GM18499 (cell line): ENCODE measurements at regions not wholly inside any gene's neighbourhood (a gene's known extent, or its start where the extent isn't known, plus 50 kb on each side); places are given as distances from the start of the nearest gene placed in this dataset.
"Not testable (repeated sequence)": the region's sequence is repeated elsewhere in the genome, so short reads cannot be mapped to it uniquely, and the experiment has no call there.

ENCODE experiments used
- ATAC-seq: cut with Tn5 transposase; IDR thresholded peaks from one replicate; pipeline ENCODE4 v1.9.1; 2021; ENCODE audit warnings: moderate number of reproducible peaks; ENCODE audit not compliant: insufficient read depth, unreplicated experiment

- no peak for ATAC-seq
Observed at GRCh38 chr19:27821418-27822018, 1391.4 kb downstream of the UQCRFS1 start.

DNA sequence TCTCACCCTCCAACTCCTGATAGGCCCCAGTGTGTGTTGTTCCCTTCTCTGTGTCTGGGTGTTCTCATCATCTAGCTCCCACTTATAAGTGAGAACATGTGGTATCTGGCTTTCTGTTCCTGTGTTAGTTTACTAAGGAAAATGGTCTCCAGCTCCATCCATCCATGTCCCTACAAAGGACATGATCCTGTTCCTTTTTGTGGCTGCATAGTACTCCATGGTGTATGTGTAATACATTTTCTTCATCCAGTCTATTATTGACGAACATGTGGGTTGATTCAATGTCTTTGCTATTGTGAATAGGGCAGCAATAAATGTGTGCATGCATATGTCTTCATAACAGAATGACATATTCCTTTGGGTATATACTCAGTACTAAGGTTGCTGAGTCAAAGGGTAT lies 1397.0 kb downstream of the UQCRFS1 start:
- no peak for ATAC-seq

- not testable (repeated sequence) for ATAC-seq
Observed at GRCh38 chr19:27814834-27815233, 1398.1 kb downstream of the UQCRFS1 start.

DNA sequence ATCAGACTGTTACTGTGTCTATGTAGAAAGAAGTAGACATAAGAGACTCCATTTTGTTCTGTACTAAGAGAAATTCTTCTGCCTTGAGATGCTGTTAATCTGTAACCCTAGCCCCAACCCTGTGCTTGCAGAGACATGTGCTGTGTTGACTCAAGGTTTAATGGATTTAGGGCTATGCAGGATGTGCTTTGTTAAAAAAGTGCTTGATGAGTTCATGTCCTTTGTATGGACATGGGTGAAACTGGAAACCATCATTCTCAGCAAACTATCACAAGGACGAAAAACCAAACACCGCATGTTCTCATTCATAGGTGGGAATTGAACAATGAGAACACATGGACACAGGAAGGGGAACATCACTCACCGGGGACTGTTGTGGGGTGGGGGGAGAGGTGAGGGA lies 1398.7 kb downstream of the UQCRFS1 start:
- not testable (repeated sequence) for ATAC-seq

GRCh38 chr19:27806471-27807070 lies 1406.4 kb downstream of the UQCRFS1 start:
- ATAC-seq, result no peak

- no peak for ATAC-seq
Observed at GRCh38 chr19:27805848-27806247, 1407.1 kb downstream of the UQCRFS1 start.

DNA sequence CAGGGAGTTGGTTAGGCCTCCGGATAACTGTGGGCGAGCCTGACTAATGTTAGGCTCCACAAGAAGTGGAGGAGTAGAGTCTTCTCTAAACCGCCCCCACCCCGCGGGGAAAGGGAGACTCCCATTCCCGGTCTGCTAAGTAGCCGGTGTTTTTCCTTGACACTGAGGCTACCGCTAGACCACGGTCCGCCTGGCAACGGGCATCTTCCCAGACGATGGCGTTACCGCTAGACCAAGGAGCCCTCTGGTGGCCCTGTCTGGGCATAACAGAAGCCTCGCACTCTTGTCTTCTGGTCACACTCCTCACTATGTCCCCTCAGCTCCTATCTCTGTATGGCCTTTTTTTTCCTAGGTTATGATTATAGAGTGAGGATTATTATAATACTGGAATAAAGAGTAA lies 1410.7 kb downstream of the UQCRFS1 start:
- not testable (repeated sequence) for ATAC-seq

- ATAC-seq, result no peak
Observed at GRCh38 chr19:27796540-27796939, 1416.4 kb downstream of the UQCRFS1 start.

DNA sequence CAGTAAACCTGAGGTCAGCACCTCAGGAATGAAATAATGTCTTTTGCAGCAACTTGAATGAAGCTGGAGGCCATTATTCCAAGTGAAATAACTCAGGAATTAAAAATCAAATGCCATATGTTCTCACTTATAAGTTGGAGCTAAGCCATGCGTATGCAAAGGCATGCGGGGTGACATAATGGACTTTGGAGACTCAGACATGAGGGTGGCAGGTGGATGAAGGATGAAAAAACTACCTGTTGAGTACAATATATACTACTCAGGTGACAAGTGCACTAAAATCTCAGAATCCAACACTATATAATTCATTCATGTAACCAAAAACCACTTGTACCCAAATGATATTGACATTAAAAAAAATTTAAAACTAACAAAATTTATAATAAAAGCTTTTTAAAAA lies 1416.9 kb downstream of the UQCRFS1 start:
- no peak for ATAC-seq

- no peak for ATAC-seq
Observed at GRCh38 chr19:27795369-27795768, 1417.6 kb downstream of the UQCRFS1 start.

- no peak for ATAC-seq
Observed at GRCh38 chr19:27794494-27795042, 1418.4 kb downstream of the UQCRFS1 start.

DNA sequence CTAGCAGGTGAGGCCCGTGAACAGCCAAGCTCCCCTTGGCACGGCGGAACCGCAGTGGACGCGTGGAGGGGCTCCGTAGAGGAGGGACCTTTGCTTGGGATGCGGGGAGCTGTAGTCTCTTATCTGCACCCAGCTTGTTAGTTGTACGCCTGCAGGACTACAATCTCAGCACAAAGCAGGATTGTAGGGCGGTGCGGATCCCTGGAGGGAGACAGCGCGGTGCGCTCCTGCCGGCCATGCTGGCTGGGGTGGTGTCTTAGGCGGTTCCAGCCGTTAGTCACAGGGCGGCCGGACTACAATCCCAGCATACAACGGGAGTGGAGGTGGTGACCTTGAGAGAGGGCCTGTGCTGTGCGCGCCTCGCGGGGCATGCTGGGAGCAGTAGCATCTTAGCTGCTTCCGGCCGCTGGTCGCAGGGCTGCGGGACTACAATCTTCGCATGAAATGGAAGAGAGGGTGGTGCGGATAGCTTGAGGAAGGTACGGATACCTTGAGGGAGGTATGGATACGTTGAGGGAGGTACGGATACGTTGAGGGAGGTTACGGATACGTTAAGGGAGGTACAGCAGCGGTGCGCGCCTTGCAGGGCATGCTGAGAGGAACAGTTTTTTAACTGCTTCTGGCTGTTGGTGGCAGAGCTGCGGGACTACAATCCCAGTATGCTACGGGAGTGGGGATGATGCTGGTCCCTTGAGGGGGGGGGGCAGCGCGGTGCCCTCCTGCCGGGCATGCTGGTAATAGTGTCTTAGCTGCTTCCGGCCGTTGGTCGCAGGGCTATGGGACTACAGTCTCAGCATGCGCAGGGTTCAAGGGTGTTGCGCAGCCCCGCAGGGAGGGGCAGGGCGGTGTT lies 1419.1 kb downstream of the UQCRFS1 start:
- peak; percentile 78 for ATAC-seq

DNA sequence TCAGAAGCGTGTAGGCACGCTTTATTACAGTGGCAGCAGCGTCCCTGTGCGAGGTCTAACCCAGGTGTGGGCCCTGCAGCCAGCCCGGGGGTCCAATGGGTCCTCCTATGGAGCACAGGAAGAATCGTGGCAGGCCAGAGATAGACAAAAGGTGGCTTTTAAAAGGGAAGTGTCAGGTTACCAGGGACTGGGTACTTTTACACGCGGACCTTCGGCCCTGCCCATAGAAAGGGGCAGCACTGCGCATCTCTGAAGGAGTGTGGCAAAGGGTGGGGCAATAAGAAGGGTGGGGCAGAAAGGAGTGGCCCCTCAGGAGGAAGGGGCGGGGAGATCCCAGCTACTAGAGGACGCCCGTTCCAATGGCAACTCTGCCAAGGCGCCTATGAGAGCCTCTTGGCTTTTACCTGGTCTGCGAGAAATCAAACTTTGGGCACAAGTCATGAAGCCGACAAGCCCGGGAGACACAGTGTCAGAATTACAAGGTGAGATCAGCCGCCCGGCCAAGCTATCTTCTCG lies 1419.8 kb downstream of the UQCRFS1 start:
- peak; percentile 38 for ATAC-seq

DNA sequence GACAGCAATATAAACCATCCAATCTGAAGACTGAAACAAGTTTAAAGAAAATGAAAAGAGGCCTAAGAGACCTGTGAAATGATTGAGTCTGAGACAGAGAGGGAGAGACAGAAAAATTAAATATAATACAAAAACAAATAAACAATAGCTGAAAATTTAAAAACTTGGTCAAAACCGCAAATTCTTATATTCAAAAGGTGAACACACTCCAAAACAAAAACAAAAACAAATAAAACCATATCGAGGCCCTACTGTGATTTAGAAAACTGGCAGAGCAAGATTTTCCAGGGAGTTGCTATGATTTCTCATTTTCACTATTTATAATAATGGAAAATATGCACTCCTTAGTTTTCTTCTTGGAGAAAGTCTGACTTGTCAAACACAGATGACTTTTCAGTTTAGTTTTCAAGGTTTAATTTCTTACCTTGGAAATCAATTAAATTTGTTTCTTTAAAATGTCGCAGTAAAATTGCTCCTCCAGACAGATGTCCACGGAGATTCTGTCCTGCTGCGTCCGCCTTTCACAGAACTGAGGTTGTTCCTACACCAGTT lies 1420.3 kb downstream of the UQCRFS1 start:
- ATAC-seq, result no peak

DNA sequence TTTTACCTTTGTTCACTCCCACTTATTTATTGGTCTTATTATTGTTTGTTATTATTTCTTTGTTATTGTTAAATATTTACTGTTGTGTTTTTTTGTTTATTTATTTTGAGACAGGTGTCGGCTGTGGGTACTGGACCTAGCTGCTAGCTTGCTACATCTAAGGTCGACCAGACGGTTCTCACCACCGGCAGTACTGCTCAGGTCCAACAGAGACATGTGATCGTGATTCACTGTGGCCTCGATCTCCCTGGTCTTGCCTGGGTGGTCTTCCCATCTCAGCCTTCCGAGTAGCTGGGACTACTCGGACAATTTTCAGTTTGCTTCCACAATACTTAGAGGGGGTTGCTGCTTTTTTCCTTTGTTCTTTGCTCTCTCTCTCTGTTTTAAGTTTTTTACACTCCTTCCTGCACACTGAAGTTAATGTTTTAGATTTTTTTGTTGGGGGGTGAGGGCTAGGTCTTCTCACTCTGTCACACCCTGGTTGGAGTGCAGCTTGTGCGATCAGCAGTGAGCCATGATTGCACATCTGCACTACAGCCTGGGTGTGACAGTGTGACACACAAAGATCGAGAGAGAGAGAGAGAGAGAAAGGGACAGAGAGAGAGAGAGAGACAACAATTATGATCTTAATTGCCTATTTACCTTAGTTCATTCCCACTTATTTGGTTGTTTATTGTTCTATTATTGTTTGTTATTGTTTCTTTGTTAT lies 1432.4 kb downstream of the UQCRFS1 start:
- no peak for ATAC-seq

- ATAC-seq, result no peak
Observed at GRCh38 chr19:27779954-27780353, 1433.0 kb downstream of the UQCRFS1 start.

- no peak for ATAC-seq
Observed at GRCh38 chr19:27777726-27778125, 1435.2 kb downstream of the UQCRFS1 start.

GRCh38 chr19:27777242-27777641 lies 1435.7 kb downstream of the UQCRFS1 start:
- no peak for ATAC-seq

GRCh38 chr19:27776524-27776923 lies 1436.4 kb downstream of the UQCRFS1 start:
- ATAC-seq, result no peak

DNA sequence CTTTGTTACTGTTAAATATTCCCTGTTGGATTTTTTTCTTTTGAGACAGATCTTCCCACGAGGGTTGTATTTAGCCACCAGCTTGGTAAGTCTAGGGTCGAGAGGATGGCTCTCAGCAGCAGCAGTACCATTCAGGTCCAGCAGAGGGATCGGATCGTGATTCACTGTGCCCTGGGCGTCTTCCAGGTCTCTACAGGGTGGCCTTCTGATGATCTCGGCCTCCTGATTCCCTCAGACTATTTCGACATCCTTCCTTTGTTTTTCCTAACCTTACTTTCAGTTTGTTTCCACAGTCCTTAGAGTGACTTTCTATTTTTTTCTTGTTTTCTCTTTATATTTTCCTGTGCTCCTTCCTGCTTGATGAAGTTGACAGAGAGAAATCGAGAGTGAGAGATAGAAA lies 1436.9 kb downstream of the UQCRFS1 start:
- no peak for ATAC-seq
